ENCODE measurements at regions not wholly inside any gene's neighbourhood (a gene's known extent, or its start where the extent isn't known, plus 50 kb on each side); places are given as distances from the start of the nearest gene placed in this dataset.
A peak's percentile ranks its signal among the peaks of the same experiment; 100 is the strongest.

GRCh38 chr11:92855607-92856405 lies 113.6 kb upstream of the MTNR1B start:
- in situ Hi-C loops (cut with MboI) (no loop called here), intact Hi-C loops (cut with micrococcal nuclease) (no loop called here)
- ChIA-PET POLR2A (no interaction called here), CTCF (ENCODE audit: low intra/inter-chr PET ratio) (no interaction called here)
- Histone ChIP-seq H3K9me1 (ENCODE audit: control insufficient read depth, insufficient read depth, low read length) (no peaks in the 10 kb centered on the region), H3K4me2 (ENCODE audit: insufficient read depth, low read length) (no peak overlapping the region), H3K4me3 (no peak overlapping the region), H3K27ac (ENCODE audit: extremely low read depth, low read depth, low read length) (no peak overlapping the region), H3K4me1 (replicated peaks in 1 of 2; ENCODE audit: control insufficient read depth in 2 of 2, insufficient read depth in 2 of 2, low read length in 2 of 2) (no peaks in the 10 kb centered on the region), H4K20me1 (replicated peaks; ENCODE audit: control insufficient read depth, insufficient read depth, low read length) (no peaks in the 10 kb centered on the region), H3K9ac (ENCODE audit: insufficient read depth in 1 of 2, low read depth in 2 of 2, low read length in 2 of 2) (no peak overlapping the region), H3K9me3 (replicated peaks; ENCODE audit: control insufficient read depth, insufficient read depth, low read depth, low read length) (no peaks in the 10 kb centered on the region), H2AFZ (ENCODE audit: low read depth, low read length) (no peak overlapping the region), H3K79me2 (ENCODE audit: control insufficient read depth, insufficient read depth, low read length) (no peaks in the 10 kb centered on the region), H3K27me3 (ENCODE audit: control insufficient read depth in 2 of 2, insufficient read depth in 2 of 2, low read length in 2 of 2) (no peaks in the 10 kb centered on the region), H3K36me3 (ENCODE audit: control insufficient read depth, insufficient read depth, low read length) (no peaks in the 10 kb centered on the region)
- WGBS (ENCODE audit: insufficient coverage, low coverage, missing lambda C conversion rate), result 0% methylated on average over 2 of the region's 2 CpGs
- no peak for DNase-seq (ENCODE audit: extremely low read depth in 1 of 4, low spot score in 3 of 4)
- BruUV-seq (replicated peaks), result no TSS peak
- peak; percentile 41; the same call in 1 of the 2 replicates for TF ChIP-seq NFIC (IDR thresholded peaks at IDR 0.05)
- TF ChIP-seq, protein P1, sequence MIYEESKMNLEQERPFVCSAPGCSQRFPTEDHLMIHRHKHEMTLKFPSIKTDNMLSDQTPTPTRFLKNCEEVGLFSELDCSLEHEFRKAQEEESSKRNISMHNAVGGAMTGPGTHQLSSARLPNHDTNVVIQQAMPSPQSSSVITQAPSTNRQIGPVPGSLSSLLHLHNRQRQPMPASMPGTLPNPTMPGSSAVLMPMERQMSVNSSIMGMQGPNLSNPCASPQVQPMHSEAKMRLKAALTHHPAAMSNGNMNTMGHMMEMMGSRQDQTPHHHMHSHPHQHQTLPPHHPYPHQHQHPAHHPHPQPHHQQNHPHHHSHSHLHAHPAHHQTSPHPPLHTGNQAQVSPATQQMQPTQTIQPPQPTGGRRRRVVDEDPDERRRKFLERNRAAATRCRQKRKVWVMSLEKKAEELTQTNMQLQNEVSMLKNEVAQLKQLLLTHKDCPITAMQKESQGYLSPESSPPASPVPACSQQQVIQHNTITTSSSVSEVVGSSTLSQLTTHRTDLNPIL (CRISPR knock-in tag; IDR thresholded peaks at IDR 0.05), result no peak
- ATAC-seq, result no peak
- no peak for FAIRE-seq

DNA sequence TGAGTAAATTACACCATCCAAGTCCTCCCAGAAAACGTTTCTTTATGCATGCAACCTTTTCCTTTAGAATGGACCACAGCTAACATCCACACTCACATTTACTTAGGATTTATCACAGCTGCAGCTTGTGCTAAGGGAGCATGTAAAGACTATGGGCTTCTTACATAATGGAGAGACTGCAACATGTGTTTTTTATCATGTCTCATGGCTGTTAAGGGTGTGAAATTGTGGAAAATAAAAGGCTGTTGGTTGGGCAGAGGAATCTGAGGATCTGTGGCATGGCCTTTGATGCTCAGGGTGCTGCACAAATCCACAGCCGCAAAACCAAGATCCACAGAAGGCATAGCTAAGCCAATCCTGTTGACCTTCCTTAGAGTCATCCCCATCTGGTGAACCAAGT lies 112.0 kb upstream of the MTNR1B start:
- no peak for ATAC-seq
- Histone ChIP-seq H3K4me1 (replicated peaks in 1 of 2; ENCODE audit: control insufficient read depth in 2 of 2, insufficient read depth in 2 of 2, low read length in 2 of 2) (no peaks in the 10 kb centered on the region), H3K9me3 (replicated peaks; ENCODE audit: control insufficient read depth, insufficient read depth, low read depth, low read length) (no peaks in the 10 kb centered on the region), H3K27ac (ENCODE audit: extremely low read depth, low read depth, low read length) (no peak overlapping the region), H3K79me2 (ENCODE audit: control insufficient read depth, insufficient read depth, low read length) (no peaks in the 10 kb centered on the region), H3K9ac (ENCODE audit: insufficient read depth in 1 of 2, low read depth in 2 of 2, low read length in 2 of 2) (no peak overlapping the region), H2AFZ (ENCODE audit: low read depth, low read length) (no peak overlapping the region), H4K20me1 (replicated peaks; ENCODE audit: control insufficient read depth, insufficient read depth, low read length) (no peaks in the 10 kb centered on the region), H3K9me1 (ENCODE audit: control insufficient read depth, insufficient read depth, low read length) (no peaks in the 10 kb centered on the region), H3K27me3 (ENCODE audit: control insufficient read depth in 2 of 2, insufficient read depth in 2 of 2, low read length in 2 of 2) (no peaks in the 10 kb centered on the region), H3K4me2 (ENCODE audit: insufficient read depth, low read length) (no peak overlapping the region), H3K36me3 (ENCODE audit: control insufficient read depth, insufficient read depth, low read length) (no peaks in the 10 kb centered on the region), H3K4me3 (no peak overlapping the region)
- 0% methylated on average over 2 of the region's 2 CpGs for WGBS (ENCODE audit: insufficient coverage, low coverage, missing lambda C conversion rate)
- TF ChIP-seq RAD21 (CRISPR knock-in tag; conservative IDR thresholded peaks at IDR 0.05 in 1 of 2, IDR thresholded peaks at IDR 0.05 in 1 of 2) (no peak), NFE2 (IDR thresholded peaks at IDR 0.05; ENCODE audit: low read depth) (no peak), DPF2 (IDR thresholded peaks at IDR 0.05) (no peak), ZNF436 (CRISPR knock-in tag; IDR thresholded peaks at IDR 0.05) (no peak), NCOA2 (IDR thresholded peaks at IDR 0.05; ENCODE audit: partially characterized antibody in 2 of 2) (no peak), FOXM1 (IDR thresholded peaks at IDR 0.05; ENCODE audit: low read depth) (no peak), FOXM1 (CRISPR knock-in tag; IDR thresholded peaks at IDR 0.05; ENCODE audit: low read depth) (no peak)
- BruUV-seq (replicated peaks), result no TSS peak
- no peak for DNase-seq (ENCODE audit: extremely low read depth in 1 of 4, low spot score in 3 of 4)
- POLR2A ChIA-PET, result interaction anchor here (0.6 kb wide), 1 partner anchor 823 kb away, joined by 3 read pairs; no protein-coding TSS in a partner anchor
- FAIRE-seq, result no peak
- intact Hi-C loops (cut with micrococcal nuclease) (no loop called here), in situ Hi-C loops (cut with MboI) (no loop called here)
- CTCF ChIA-PET (ENCODE audit: low intra/inter-chr PET ratio), result no interaction called here

Data from K562 (cell line).